PC-3 (cell line): ENCODE measurements at regions not wholly inside any gene's neighbourhood (a gene's known extent, or its start where the extent isn't known, plus 50 kb on each side); places are given as distances from the start of the nearest gene placed in this dataset.

Experiments used
- ATAC-seq: fragments of 200-7000 bp; cut with Tn5 transposase; 2 replicates; pipeline ENCODE4 v1.9.1; 2020; ENCODE audit warnings: mild to moderate bottlenecking, moderate library complexity
- BruUV-seq: library from RNA; stranded (reverse); fragments of 400-500 nt; replicated peaks from 2 replicates; lab custom pipeline; 2021; lab: Mats Ljungman, UMichigan
- CTCF ChIA-PET: fragments of 300-600 bp; sonication (Branson Sonifier 250); formaldehyde crosslinking; loops from one replicate; lab custom pipeline; 2022; ENCODE audit warnings: antibody characterized with exemption; lab: Charles Lee
- POLR2A ChIA-PET: fragments of 300-600 bp; sonication (Branson Sonifier 250); formaldehyde crosslinking; loops from one replicate; lab custom pipeline; 2022; ENCODE audit warnings: antibody characterized with exemption; ENCODE audit not compliant: unreplicated experiment; lab: Charles Lee
- DNase-seq: peaks from one replicate; pipeline ENCODE4 v3.0.0-alpha.2; 2015
- H2AFZ ChIP-seq: fragments of 300-600 bp; sonication (generic); 2 replicates; pipeline ENCODE4 v1.6.0; 2016; ENCODE audit warnings: antibody characterized with exemption, low read length
- H3F3A ChIP-seq: fragments of 300-600 bp; sonication (generic); one replicate; pipeline ENCODE4 v1.6.0; 2017; ENCODE audit warnings: antibody characterized with exemption, low read length, control low read depth, mild to moderate bottlenecking; ENCODE audit not compliant: unreplicated experiment
- H3K27ac ChIP-seq: fragments of 300-600 bp; sonication (generic); 2 replicates; pipeline ENCODE4 v1.5.1; 2016; ENCODE audit warnings: mild to moderate bottlenecking, low read length
- H3K27me3 ChIP-seq: fragments of 300-600 bp; sonication (generic); 2 replicates; pipeline ENCODE4 v1.6.1; 2016; ENCODE audit warnings: low read length, mixed read lengths
- H3K36me3 ChIP-seq: fragments of 300-600 bp; sonication (generic); 2 replicates; pipeline ENCODE4 v1.6.1; 2016; ENCODE audit warnings: low read depth, mixed run types, low read length, mixed read lengths
- H3K4me1 ChIP-seq: fragments of 300-600 bp; sonication (generic); 2 replicates; pipeline ENCODE4 v1.5.1; 2016; ENCODE audit warnings: low read length; ENCODE audit not compliant: insufficient read depth
- H3K4me2 ChIP-seq: fragments of 300-600 bp; sonication (generic); 2 replicates; pipeline ENCODE4 v1.6.0; 2016; ENCODE audit warnings: low read length
- H3K4me3 ChIP-seq: fragments of 300-600 bp; sonication (generic); 2 replicates; pipeline ENCODE4 v1.5.1; 2016; ENCODE audit warnings: mild to moderate bottlenecking, low read length, mixed read lengths
- H3K79me2 ChIP-seq: fragments of 300-600 bp; sonication (generic); 2 replicates; pipeline ENCODE4 v1.6.1; 2017; ENCODE audit warnings: low read length, mixed read lengths
- H3K9ac ChIP-seq: fragments of 300-600 bp; sonication (generic); 2 replicates; pipeline ENCODE4 v1.6.0; 2016; ENCODE audit warnings: mild to moderate bottlenecking, low read length
- H3K9me2 ChIP-seq: fragments of 300-600 bp; sonication (generic); replicated peaks from 2 replicates; pipeline ENCODE4 v1.6.1; 2016; ENCODE audit warnings: mixed run types, low read length, mixed read lengths
- H3K9me3 ChIP-seq: fragments of 300-600 bp; sonication (generic); 2 replicates; pipeline ENCODE4 v1.6.1; 2016; ENCODE audit warnings: low read length, mixed read lengths
- H4K20me1 ChIP-seq: fragments of 300-600 bp; sonication (generic); 2 replicates; pipeline ENCODE4 v1.6.1; 2016; ENCODE audit warnings: low read length, mixed read lengths
- CTCF ChIP-seq: fragments of 300-600 bp; sonication (generic); conservative IDR thresholded peaks from 2 replicates; pipeline ENCODE4 v1.5.1; 2017; ENCODE audit warnings: antibody characterized with exemption, low read depth, mild to moderate bottlenecking, low read length
- EZH2 ChIP-seq: fragments of 300-600 bp; sonication (generic); IDR thresholded peaks from one replicate; pipeline ENCODE4 v1.6.1; 2017; ENCODE audit warnings: antibody characterized with exemption, mild to moderate bottlenecking, low read length; ENCODE audit not compliant: unreplicated experiment
- EZH2phosphoT487 ChIP-seq: fragments of 300-600 bp; sonication (generic); IDR thresholded peaks from 2 replicates; pipeline ENCODE4 v1.6.1; 2018; ENCODE audit warnings: mild to moderate bottlenecking, antibody characterized with exemption, low read length, borderline replicate concordance
- intact Hi-C: fragments of 100-400 bp; cut with micrococcal nuclease; formaldehyde crosslinking; loops from 2 replicates; pipeline ENCODE4 v1.9.0; 2023

- Histone ChIP-seq H3K4me2 (no peak overlapping the region), H3K79me2 (no peaks in the 10 kb centered on the region), H3K27ac (no peak overlapping the region), H3K4me3 (no peak overlapping the region), H3K4me1 (no peaks in the 10 kb centered on the region), H3F3A (no peaks in the 10 kb centered on the region), H3K36me3 (no peaks in the 10 kb centered on the region), H4K20me1 (no peaks in the 10 kb centered on the region), H3K9me2 (no peaks in the 10 kb centered on the region), H3K9me3 (no peaks in the 10 kb centered on the region), H2AFZ (no peak overlapping the region), H3K27me3 (peaks cover 30% of the 10 kb centered on the region; the same call in 1 of the 2 replicates), H3K9ac (no peak overlapping the region)
- TF ChIP-seq CTCF (no peak), EZH2phosphoT487 (no peak), EZH2 (no peak)
- ChIA-PET CTCF (no interaction called here), POLR2A (no interaction called here)
- DNase-seq (no peak), ATAC-seq (no peak)
- BruUV-seq, result no TSS peak
- intact Hi-C loops, result no loop called here
Observed at GRCh38 chr3:103657756-103658155, 1222.9 kb downstream of the ZPLD1 start.

- H3K4me1 ChIP-seq, result no peaks in the 10 kb centered on the region
- no peak overlapping the region for H3K9ac ChIP-seq
- H2AFZ ChIP-seq, result no peak overlapping the region
- CTCF ChIA-PET, result no interaction called here
- H4K20me1 ChIP-seq, result no peaks in the 10 kb centered on the region
- TF ChIP-seq CTCF, result no peak
- TF ChIP-seq EZH2phosphoT487, result no peak
- no peak for TF ChIP-seq EZH2
- POLR2A ChIA-PET, result no interaction called here
- H3K9me3 ChIP-seq, result no peaks in the 10 kb centered on the region
- no peak overlapping the region for H3K4me2 ChIP-seq
- intact Hi-C loops, result no loop called here
- no peaks in the 10 kb centered on the region for H3F3A ChIP-seq
- no peak for DNase-seq
- no peak for ATAC-seq
- no peak overlapping the region for H3K27ac ChIP-seq
- no TSS peak for BruUV-seq
- H3K36me3 ChIP-seq, result no peaks in the 10 kb centered on the region
- no peak overlapping the region for H3K4me3 ChIP-seq
- H3K9me2 ChIP-seq, result no peaks in the 10 kb centered on the region
- H3K79me2 ChIP-seq, result no peaks in the 10 kb centered on the region
- peaks cover 30% of the 10 kb centered on the region; the same call in 1 of the 2 replicates for H3K27me3 ChIP-seq
Observed at GRCh38 chr3:103660810-103661209, 1226.0 kb downstream of the ZPLD1 start.

- Histone ChIP-seq H3F3A (no peaks in the 10 kb centered on the region), H3K9ac (no peak overlapping the region), H3K4me1 (no peaks in the 10 kb centered on the region), H4K20me1 (no peaks in the 10 kb centered on the region), H3K27ac (no peak overlapping the region), H3K4me3 (no peak overlapping the region), H3K36me3 (no peaks in the 10 kb centered on the region), H3K9me2 (no peaks in the 10 kb centered on the region), H3K9me3 (no peaks in the 10 kb centered on the region), H3K4me2 (no peak overlapping the region), H3K79me2 (no peaks in the 10 kb centered on the region), H3K27me3 (peaks cover 29% of the 10 kb centered on the region; the same call in 1 of the 2 replicates), H2AFZ (no peak overlapping the region)
- no TSS peak for BruUV-seq
- POLR2A ChIA-PET, result no interaction called here
- intact Hi-C loops, result no loop called here
- ATAC-seq (no peak), DNase-seq (no peak)
- CTCF ChIA-PET, result no interaction called here
- TF ChIP-seq EZH2phosphoT487, result no peak
- TF ChIP-seq CTCF, result no peak
- no peak for TF ChIP-seq EZH2
Observed at GRCh38 chr3:103662591-103662990, 1227.8 kb downstream of the ZPLD1 start.
